AG09309 (cell line): ENCODE measurements at regions not wholly inside any gene's neighbourhood (a gene's known extent, or its start where the extent isn't known, plus 50 kb on each side); places are given as distances from the start of the nearest gene placed in this dataset.

Experiments
- DNase-seq: peaks from one replicate; pipeline ENCODE4 v3.0.0-alpha.2; 2010; ENCODE audit warnings: low read depth
- H3K4me3 ChIP-seq: 2 replicates; pipeline ENCODE4 v1.5.1; 2011; ENCODE audit warnings: mild to moderate bottlenecking, low read depth, low read length, moderate library complexity; ENCODE audit not compliant: control insufficient read depth
- TF ChIP-seq, protein P1 (sequence below): IDR thresholded peaks from 2 replicates; pipeline ENCODE4 v1.5.1; 2011; ENCODE audit warnings: mild to moderate bottlenecking, low read depth, low read length, inconsistent platforms; ENCODE audit not compliant: insufficient read depth, control insufficient read depth; ENCODE audit errors: missing control alignments

DNA sequence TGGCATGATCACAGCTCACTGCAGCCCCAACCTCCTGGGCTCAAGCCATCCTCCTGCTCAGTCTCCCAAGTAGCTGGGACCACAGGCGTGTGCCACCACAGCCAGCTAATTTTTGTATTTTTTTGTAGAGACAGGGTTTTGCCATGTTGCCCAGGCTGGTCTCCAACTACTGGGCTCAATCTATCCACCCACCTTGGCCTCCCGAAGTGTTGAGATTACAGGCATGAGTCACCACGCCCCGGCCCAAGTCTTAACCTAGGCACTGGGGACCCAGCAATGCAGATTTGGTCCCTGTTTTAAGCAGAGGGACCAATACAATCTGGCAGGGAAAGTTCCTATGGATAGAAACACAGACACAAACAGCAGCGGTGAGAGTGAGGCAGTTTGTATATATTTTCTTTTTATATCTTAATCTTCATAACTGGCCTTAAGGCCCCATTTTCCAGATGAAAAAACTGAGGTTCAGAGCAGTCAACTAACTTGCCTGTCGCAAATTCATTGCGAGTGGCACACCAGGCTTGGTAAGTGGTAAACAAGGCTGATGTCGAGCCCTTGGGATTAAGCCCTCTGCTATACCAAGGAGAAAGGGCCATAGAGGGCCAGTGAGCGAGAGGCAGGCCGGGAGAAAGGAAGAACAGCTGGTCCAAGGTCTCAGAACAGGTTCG, 77.8 kb upstream of the TINAGL1 start:
- DNase-seq: no peak
- TF ChIP-seq, protein P1, sequence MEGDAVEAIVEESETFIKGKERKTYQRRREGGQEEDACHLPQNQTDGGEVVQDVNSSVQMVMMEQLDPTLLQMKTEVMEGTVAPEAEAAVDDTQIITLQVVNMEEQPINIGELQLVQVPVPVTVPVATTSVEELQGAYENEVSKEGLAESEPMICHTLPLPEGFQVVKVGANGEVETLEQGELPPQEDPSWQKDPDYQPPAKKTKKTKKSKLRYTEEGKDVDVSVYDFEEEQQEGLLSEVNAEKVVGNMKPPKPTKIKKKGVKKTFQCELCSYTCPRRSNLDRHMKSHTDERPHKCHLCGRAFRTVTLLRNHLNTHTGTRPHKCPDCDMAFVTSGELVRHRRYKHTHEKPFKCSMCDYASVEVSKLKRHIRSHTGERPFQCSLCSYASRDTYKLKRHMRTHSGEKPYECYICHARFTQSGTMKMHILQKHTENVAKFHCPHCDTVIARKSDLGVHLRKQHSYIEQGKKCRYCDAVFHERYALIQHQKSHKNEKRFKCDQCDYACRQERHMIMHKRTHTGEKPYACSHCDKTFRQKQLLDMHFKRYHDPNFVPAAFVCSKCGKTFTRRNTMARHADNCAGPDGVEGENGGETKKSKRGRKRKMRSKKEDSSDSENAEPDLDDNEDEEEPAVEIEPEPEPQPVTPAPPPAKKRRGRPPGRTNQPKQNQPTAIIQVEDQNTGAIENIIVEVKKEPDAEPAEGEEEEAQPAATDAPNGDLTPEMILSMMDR: no peak

DNA sequence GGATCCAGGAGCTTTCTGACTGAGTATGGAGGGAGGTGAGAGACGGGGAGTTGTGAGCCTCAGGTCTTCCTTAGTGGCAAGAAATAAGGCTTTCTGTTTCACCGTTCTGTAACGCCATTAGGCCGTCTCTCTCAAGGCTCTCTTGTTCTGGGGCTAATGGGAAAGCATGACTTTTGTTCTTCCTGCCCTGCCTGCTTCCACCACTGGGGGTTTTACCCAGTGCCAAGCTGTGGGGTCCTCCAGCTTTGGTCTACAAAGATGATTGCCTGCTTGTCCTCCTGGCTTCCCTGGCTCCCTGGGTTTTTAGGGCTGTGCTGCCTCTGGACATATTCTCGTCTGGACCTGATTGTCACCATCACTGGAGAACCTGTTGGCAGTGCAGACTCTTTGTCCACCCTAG, 74.8 kb upstream of the TINAGL1 start:
- TF ChIP-seq, protein P1: peak; percentile 24
- H3K4me3 ChIP-seq: no peak overlapping the region
- no peak for DNase-seq

More for the DNA sequence above, 77.8 kb upstream of the TINAGL1 start:
- no peak overlapping the region for H3K4me3 ChIP-seq

DNA sequence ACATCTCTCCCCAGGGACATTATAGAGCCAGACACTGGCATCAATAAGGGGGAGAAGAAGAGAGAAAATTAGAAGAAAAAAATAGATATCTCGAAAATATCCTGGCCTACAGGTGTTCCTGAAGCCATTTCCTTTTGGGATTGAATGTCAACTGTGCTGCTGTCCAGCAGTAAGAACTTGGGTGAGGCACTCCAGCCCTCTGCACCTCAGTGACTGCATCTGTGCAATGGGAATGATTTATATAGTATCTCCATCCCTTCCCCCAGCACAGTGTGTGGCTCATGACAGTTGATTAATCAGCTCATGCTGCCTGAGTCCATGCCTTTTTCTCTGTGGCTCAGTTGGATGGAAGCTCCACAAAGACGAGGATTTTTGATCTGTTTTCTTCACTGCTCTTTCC, 74.1 kb upstream of the TINAGL1 start:
- TF ChIP-seq, protein P1: no peak
- no peak for DNase-seq

DNA sequence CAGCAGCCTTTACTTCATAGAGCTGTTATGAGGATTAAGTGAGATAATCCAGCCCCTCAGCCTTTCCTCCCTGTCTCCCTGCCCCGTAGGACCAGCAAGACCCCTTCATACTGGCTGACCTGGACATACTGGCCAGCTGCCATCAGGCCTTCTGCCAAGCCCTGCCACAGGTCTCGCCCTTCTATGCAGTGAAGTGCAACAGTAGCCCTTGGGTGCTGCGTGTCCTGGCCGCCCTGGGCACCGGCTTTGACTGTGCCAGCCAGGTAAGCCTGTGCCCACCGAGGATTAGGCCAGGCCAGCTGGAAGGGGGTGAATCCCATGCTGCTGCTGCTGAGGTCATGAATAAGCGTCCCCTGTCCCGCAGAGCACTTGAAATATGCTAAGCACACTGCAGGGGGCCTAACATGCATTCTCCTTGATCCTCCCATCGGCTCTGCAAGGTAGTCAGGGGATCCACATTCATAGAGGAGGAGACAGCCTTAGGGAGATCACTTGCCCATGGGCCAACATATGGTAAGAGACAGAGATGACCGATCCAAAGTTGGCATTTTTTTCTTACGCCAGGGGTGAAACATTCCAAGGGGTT, 73.3 kb upstream of the TINAGL1 start:
- DNase-seq: no peak
- no peak overlapping the region for H3K4me3 ChIP-seq
- TF ChIP-seq, protein P1: no peak

More for the DNA sequence above, 74.1 kb upstream of the TINAGL1 start:
- no peak overlapping the region for H3K4me3 ChIP-seq

DNA sequence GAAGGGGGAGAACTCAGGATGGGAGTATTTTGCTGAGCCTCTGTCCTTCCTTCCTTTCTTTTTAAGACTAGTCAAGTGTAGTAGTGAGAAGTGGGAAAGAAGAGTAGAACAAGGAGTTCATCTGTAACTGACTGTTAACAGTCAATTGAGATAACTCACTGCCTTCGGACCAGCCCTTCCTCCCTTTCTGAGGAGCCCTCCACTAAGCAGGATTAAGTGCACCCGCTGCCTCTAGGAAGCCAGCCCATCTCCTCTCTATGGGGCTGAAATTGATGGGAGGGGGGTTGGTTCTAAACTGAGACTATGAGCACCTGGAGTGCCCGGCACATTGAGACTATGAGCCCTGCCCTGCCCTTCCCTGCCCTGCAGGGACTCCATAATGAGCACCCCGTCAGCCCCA, 72.7 kb upstream of the TINAGL1 start:
- no peak overlapping the region for H3K4me3 ChIP-seq
- TF ChIP-seq, protein P1: no peak
- no peak for DNase-seq

DNA sequence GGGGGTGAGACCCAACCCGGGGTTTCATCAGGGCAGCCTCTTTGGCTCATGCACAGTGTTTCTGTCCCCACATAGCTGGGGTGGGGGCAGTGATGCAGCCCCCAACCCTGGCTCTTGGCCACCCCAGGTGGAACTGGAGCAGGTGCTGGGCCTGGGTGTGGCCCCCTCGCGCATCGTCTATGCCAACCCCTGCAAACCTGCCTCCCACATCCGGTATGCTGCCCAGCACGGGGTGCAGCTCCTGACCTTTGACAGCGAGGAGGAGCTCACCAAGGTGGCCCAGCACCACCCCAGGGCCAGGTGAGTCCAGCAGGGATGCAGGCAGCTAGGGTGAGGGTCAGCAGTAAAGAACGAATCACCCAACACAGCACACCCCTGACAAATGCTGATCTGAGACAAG, 72.3 kb upstream of the TINAGL1 start:
- no peak overlapping the region for H3K4me3 ChIP-seq
- TF ChIP-seq, protein P1: no peak
- no peak for DNase-seq

DNA sequence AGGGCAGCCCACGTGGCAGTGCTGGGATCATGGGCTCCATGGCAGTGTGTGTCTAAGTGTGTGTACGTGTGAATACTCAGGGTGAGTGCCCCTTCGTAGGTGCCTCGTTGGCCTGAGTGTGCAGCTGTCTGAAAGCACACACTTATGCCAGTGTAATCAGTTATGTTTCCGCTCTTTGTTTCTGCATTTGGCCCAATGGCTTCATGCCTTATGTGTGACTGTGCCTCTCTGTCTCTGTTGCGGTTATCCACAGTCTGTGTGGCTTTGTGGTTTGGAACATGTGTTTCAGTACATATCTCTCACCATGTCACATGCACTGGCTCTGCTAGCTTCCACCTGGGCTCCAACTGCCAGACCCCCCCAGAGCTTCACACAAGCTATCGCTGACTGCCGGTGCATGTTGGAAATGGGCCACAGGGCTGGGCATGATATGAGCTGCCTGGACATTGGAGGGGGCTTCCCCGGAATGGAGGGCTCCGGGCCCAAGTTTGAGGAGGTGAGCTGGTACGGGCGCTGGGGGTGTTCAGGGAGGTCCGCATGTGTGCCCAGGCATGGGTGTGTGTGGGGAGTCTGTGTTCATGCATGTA, 70.3 kb upstream of the TINAGL1 start:
- peak; percentile 43 for DNase-seq
- H3K4me3 ChIP-seq: no peak overlapping the region
- TF ChIP-seq, protein P1: no peak
